H54 (cell line): ENCODE measurements at regions not wholly inside any gene's neighbourhood (a gene's known extent, or its start where the extent isn't known, plus 50 kb on each side); places are given as distances from the start of the nearest gene placed in this dataset.
"Not testable (repeated sequence)": the region's sequence is repeated elsewhere in the genome, so short reads cannot be mapped to it uniquely, and the experiment has no call there.

ENCODE experiments used
- DNase-seq: peaks from one replicate; pipeline ENCODE4 v3.0.0; 2011; ENCODE audit warnings: low spot score, mixed read lengths; ENCODE audit not compliant: insufficient read length
- FAIRE-seq: peaks from 3 replicates; lab custom pipeline; 2011; peaks lifted over from hg19 to GRCh38; lab: Jason Lieb, UNC
- POLR2A ChIP-seq: IDR thresholded peaks from 2 replicates; pipeline ENCODE4 v1.6.1; 2011; ENCODE audit warnings: low read depth, mild to moderate bottlenecking, low read length

GRCh38 chr10:121392657-121393056 lies 205.6 kb downstream of the FGFR2 start:
- FAIRE-seq (no peak), DNase-seq (no peak)
- TF ChIP-seq POLR2A: no peak

GRCh38 chr10:121393522-121393921 lies 204.7 kb downstream of the FGFR2 start:
- FAIRE-seq (no peak), DNase-seq (no peak)
- TF ChIP-seq POLR2A: no peak

- DNase-seq, FAIRE-seq: not testable (repeated sequence)
Observed at GRCh38 chr10:121400507-121400906, 197.7 kb downstream of the FGFR2 start.

- DNase-seq: no peak
- no peak for TF ChIP-seq POLR2A
- no peak for FAIRE-seq
Observed at GRCh38 chr10:121403527-121403926, 194.7 kb downstream of the FGFR2 start.

- DNase-seq (no peak), FAIRE-seq (no peak)
- TF ChIP-seq POLR2A: no peak
Observed at GRCh38 chr10:121404611-121405010, 193.6 kb downstream of the FGFR2 start.

GRCh38 chr10:121405096-121405495 lies 193.1 kb downstream of the FGFR2 start:
- DNase-seq (no peak), FAIRE-seq (no peak)
- TF ChIP-seq POLR2A: no peak

- FAIRE-seq: no peak
- no peak for DNase-seq
- TF ChIP-seq POLR2A: no peak
Observed at GRCh38 chr10:121405549-121405948, 192.7 kb downstream of the FGFR2 start.

- no peak for FAIRE-seq
- DNase-seq: no peak
- TF ChIP-seq POLR2A: no peak
Observed at GRCh38 chr10:121405953-121406352, 192.3 kb downstream of the FGFR2 start.

GRCh38 chr10:121406823-121407545 lies 191.3 kb downstream of the FGFR2 start:
- TF ChIP-seq POLR2A: no peak
- FAIRE-seq (no peak), DNase-seq (no peak)

GRCh38 chr10:121409466-121410104 lies 188.7 kb downstream of the FGFR2 start:
- no peak for FAIRE-seq
- DNase-seq: no peak
- TF ChIP-seq POLR2A: no peak

- DNase-seq (no peak), FAIRE-seq (no peak)
- TF ChIP-seq POLR2A: no peak
Observed at GRCh38 chr10:121411004-121411403, 187.2 kb downstream of the FGFR2 start.

GRCh38 chr10:121413951-121414350 lies 184.3 kb downstream of the FGFR2 start:
- no peak for DNase-seq
- TF ChIP-seq POLR2A: no peak
- FAIRE-seq: no peak

GRCh38 chr10:121414366-121415062 lies 183.7 kb downstream of the FGFR2 start:
- no peak for TF ChIP-seq POLR2A
- DNase-seq: no peak
- no peak for FAIRE-seq

GRCh38 chr10:121415063-121415399 lies 183.2 kb downstream of the FGFR2 start:
- FAIRE-seq (no peak), DNase-seq (no peak)

More at GRCh38 chr10:121415063-121415399, 183.2 kb downstream of the FGFR2 start:
- TF ChIP-seq POLR2A: no peak
